ENCODE measurements at regions not wholly inside any gene's neighbourhood (a gene's known extent, or its start where the extent isn't known, plus 50 kb on each side); places are given as distances from the start of the nearest gene placed in this dataset.

DNA sequence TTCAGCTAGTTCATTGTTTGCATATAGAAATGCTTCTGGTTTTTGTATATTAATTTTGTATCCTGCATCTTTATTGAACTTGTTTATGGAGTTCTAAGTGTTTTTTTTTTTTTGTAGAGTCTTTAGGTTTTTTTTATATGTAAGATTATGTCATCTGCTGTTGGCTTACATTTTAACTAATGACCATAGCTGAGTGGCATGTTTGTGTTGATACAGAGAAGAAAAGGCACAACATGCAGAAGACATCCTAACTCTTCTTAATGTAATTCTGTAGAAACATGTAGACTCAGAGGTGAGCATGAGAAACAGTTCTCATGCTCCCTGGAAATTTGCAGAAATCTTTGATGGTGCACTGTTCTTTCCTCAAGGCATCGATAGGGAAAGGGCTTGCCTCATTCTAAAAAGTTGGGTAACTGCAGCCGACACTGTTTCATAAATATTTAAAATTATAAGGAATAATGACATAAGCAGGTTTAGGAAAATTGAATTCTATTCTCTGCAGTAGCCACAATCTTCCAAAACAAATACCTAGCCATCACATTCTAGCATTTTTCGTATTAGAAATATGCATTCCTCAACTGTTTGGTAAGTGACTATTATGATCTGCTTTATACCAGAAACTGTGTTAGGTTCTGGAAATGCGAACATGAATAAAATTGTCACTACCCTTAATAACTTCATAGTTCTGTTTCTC lies 499.6 kb upstream of the KCNMB2 start:
- TF ChIP-seq POLR2A (IDR thresholded peaks at IDR 0.05; ENCODE audit: extremely low read depth, insufficient read length): no peak
- TF ChIP-seq, protein P1, sequence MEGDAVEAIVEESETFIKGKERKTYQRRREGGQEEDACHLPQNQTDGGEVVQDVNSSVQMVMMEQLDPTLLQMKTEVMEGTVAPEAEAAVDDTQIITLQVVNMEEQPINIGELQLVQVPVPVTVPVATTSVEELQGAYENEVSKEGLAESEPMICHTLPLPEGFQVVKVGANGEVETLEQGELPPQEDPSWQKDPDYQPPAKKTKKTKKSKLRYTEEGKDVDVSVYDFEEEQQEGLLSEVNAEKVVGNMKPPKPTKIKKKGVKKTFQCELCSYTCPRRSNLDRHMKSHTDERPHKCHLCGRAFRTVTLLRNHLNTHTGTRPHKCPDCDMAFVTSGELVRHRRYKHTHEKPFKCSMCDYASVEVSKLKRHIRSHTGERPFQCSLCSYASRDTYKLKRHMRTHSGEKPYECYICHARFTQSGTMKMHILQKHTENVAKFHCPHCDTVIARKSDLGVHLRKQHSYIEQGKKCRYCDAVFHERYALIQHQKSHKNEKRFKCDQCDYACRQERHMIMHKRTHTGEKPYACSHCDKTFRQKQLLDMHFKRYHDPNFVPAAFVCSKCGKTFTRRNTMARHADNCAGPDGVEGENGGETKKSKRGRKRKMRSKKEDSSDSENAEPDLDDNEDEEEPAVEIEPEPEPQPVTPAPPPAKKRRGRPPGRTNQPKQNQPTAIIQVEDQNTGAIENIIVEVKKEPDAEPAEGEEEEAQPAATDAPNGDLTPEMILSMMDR (IDR thresholded peaks at IDR 0.05; ENCODE audit: low read depth, low read length): no peak
